GM13976 (cell line): ENCODE measurements at regions not wholly inside any gene's neighbourhood (a gene's known extent, or its start where the extent isn't known, plus 50 kb on each side); places are given as distances from the start of the nearest gene placed in this dataset.

ENCODE experiments used
- DNase-seq: peaks from one replicate; pipeline ENCODE4 v3.0.0; 2012; ENCODE audit warnings: low spot score
- in situ Hi-C: fragments of 300-500 bp; cut with MboI; formaldehyde crosslinking; loops from one replicate; pipeline ENCODE4 v1.12.0; 2022; ENCODE audit warnings: low sequenced_read_pairs, mixed read lengths, inconsistent platforms; ENCODE audit not compliant: unreplicated experiment
- TF ChIP-seq, protein P1 (sequence below): IDR thresholded peaks from 2 replicates; pipeline ENCODE4 v1.5.1; 2012; ENCODE audit warnings: borderline replicate concordance, mild to moderate bottlenecking; ENCODE audit not compliant: insufficient read depth; ENCODE audit errors: extremely low read depth, missing control alignments, control extremely low read depth

DNA sequence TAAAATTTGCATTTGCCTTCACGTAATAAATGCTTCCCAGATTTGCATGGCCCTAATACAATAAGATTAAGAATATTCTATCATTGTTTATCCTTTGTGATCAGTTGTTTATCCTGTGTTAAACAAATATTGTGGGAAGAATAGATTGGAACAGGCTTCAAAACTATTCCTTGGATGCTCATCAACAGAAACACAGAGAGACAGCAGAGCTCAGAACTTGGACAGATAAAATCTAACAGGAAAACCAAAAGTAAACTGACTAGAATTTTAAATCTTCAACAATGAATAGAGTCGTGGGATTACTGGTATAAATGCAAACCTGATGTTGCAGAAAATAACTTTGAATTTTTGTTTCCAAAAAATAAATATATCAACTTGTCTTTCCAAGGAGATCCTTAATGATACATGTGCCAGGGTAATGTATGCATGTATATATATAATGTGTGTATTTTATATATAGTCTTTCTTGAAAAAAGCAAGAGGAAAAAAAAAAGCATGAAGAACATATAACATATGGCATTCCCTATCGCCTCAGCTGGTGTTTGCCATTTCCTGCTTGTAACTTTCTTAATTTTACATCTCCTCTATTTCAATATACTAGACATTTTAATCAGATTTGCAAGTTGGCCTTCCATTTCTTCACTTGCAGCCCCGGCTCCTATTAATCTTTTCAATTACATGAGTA, 59.9 kb upstream of the TANK start:
- in situ Hi-C loops = no loop called here
- TF ChIP-seq, protein P1, sequence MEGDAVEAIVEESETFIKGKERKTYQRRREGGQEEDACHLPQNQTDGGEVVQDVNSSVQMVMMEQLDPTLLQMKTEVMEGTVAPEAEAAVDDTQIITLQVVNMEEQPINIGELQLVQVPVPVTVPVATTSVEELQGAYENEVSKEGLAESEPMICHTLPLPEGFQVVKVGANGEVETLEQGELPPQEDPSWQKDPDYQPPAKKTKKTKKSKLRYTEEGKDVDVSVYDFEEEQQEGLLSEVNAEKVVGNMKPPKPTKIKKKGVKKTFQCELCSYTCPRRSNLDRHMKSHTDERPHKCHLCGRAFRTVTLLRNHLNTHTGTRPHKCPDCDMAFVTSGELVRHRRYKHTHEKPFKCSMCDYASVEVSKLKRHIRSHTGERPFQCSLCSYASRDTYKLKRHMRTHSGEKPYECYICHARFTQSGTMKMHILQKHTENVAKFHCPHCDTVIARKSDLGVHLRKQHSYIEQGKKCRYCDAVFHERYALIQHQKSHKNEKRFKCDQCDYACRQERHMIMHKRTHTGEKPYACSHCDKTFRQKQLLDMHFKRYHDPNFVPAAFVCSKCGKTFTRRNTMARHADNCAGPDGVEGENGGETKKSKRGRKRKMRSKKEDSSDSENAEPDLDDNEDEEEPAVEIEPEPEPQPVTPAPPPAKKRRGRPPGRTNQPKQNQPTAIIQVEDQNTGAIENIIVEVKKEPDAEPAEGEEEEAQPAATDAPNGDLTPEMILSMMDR = no peak
- no peak for DNase-seq

DNA sequence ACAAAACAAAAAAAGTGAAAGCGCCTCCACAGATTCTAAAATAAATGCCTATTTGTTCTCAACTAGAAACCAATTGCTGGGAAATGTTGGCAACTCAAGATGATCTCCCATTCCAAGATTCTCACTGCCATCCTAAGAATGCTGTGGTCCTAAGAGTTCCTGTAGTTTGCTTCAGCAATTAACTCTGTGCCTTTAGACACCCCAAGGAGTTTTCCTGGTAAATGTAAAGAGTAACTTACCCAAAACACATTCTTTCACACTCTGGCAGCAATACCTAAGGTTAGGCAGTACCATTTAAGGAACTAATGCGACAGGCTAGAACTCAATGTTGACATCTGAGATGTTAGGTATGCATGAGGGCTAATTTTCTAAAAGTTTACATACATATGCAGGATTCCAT, 58.8 kb upstream of the TANK start:
- in situ Hi-C loops = no loop called here
- no peak for DNase-seq
- TF ChIP-seq, protein P1 = no peak

DNA sequence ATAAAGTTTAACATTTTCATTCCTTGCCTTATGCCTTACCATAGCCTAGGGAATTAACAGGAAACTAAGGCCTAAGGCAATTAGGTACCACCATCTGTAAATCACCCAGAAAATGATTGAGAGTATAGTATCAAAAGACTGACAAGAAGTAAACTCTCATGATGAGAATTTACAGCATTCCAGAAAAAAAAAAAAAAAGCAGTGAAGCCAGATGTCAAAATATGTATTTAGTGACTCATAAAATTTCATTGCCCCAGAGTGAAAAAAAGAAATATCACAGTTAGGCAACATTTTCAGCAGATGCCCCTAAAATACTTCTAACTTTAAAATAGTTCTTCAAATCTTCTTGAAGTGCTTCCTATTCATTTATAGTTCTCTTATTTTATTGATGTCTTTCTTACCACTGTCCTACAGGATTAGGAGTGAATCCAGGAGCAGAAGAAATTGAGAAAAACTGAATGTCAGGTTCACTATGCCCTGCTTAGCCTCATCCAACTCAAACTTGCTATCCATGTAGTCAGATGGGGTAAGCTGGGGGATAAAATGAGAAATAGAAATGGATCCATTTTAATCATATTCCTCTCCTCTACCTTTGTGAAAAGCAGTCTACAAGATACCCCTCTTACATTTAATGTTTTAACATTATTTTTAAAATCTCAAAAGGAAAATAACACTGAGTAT, 57.3 kb upstream of the TANK start:
- TF ChIP-seq, protein P1 = no peak
- in situ Hi-C loops = no loop called here
- no peak for DNase-seq

DNA sequence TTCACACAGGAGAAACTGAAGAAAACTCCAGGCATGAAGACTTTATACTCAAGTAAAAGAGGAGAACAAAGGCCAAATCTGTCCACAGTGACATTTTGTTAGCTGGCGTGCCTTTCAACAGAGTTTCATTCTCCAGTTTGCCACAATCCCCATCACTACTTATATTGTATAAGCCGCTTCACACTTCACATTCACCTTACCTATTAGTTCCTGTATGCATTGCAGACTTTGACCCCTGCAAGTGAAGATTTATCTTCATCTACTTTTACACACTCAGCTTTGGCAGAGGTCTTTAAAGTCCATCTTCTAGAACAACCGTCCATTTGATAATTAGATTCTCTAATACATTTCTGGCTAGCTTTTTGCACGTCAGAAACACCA, 56.8 kb upstream of the TANK start:
- in situ Hi-C loops = no loop called here
- TF ChIP-seq, protein P1 = no peak

DNA sequence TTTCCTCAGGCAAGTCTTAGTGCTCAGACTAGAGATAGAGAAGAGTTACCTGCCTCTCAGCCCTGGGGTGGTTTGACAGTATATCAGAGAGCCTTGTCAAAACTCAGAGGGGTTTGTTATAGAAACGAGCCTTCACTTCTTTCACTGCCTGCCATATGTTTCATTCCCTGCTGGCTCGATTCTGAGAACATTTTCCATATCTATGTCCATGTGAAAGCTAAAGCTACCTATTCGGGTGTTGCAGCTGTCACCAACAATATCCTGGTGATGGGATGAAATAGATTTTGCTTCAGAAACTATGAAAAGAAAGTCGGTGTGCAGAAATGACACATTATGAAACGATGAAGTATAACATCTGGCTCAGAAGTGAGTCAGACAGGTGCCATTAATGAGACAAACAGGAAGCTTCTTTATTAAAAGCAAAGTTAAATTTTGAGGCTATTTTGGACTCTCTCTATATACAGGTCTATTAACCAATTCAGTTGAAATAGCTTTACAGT, 56.1 kb upstream of the TANK start:
- TF ChIP-seq, protein P1 = no peak
- DNase-seq = peak; percentile 31
- in situ Hi-C loops = no loop called here

More for the DNA sequence above, 56.8 kb upstream of the TANK start:
- DNase-seq = no peak

DNA sequence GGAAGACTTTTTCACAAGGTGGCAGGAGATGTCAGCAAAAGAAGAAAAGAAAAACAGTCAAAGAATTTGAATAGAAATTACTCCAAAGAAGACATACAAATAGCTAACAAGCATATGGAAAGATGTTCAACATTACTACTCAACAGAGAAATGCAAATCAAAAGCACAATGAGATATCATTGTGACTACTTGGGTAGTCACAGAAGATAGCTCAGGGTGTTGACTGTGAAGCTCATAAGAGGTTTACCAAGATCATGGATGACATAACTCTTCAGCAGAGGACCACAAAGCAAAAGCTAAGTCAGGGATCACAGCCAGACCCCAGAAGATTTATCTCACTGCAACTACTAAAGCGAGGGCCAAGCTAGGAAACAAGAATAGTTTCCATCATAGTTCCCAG, 53.0 kb upstream of the TANK start:
- in situ Hi-C loops = no loop called here
- no peak for DNase-seq
- TF ChIP-seq, protein P1 = no peak
